NCI-H2171 (cell line): ENCODE measurements at regions not wholly inside any gene's neighbourhood (a gene's known extent, or its start where the extent isn't known, plus 50 kb on each side); places are given as distances from the start of the nearest gene placed in this dataset.

Experiments
- DNase-seq: peaks from one replicate; lab custom pipeline; 2025; lab: John Stamatoyannopoulos, UW

DNA sequence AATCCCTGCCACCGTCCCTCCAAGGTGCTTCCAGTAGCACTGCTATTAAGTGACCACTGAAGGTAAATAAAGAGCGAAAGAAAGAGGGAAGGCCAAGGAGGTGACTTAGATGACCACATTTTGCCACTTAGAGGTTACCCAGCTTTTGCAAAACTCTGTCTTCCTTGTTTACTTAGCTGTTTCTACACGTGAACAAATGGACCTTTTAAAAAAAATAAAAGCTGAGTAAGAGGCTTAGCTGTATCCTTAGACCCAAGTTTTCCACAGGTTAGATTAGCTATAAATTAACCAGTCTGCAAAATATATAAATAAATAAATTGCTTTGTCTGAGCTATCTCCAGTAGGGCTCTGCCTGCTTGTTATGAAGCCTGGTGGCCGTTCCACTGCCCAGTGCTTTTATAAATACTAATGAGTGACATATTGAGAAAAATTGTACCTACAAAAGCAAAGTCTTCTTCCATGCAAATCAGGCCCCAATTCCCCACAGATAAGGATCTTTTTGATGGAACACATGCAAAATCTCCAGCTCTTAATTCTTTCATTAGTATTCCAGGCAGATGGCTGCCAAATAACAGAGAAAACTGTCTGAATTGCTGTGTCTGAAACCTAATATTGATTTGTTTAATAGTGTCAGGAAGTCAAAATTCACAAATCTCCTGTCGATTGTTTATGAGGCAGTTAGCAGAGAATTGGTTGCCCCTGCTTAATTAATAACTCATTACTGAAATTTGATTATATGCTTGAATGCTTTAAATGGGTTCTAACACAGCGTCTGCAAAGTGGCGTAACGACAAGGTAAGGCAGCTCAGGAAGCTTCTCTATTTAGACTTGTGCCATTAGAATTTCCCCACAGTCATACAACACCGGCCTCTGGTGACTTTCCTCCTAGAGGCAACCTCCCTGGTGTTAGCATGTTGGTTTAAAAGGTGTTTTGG is 176.7 kb downstream of the EMX2 start:
- no peak for DNase-seq

DNA sequence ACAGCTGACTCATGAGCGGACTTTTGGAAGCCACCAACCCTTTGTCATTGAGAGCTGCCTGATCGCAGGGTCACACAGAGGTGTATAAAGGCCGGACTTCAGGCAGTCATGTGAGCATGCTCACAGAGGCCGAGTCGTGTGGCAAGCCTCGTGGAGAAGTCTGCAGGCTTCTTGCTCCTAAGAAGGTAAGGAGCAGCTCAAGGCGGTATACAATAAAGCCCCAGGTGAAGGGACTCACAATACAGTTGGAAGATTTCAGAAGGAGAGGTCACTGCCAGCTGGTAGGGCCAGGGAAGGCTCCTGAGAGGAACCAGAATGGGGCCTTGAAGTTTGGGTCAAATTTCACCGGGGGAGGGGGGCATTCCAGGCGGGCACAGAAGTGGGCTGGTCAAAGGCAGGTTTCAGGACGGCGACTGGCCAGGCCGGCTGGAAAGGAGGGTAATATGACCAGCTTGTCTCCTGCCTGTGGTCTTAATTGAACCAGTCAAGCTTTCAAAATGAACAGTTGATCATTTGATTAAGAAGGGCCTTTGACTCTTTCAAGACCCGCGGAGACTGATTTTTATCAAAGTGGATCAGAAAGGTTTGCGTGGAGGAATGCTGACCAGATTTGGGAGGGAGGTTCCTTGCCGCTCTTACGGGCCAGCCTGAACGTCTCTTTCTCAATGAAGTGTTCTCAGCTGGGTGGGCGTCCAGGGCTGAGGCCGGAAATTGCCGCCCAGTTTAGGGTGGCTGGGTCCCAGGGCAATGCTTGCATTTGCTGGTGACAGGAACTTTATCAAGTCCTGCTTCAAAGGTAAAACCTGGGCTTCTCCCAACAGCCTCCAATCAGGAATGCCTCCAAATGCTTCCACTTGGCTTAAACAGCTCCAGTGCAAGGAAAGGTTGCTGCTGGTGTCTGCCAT is 178.6 kb downstream of the EMX2 start:
- no peak for DNase-seq

DNA sequence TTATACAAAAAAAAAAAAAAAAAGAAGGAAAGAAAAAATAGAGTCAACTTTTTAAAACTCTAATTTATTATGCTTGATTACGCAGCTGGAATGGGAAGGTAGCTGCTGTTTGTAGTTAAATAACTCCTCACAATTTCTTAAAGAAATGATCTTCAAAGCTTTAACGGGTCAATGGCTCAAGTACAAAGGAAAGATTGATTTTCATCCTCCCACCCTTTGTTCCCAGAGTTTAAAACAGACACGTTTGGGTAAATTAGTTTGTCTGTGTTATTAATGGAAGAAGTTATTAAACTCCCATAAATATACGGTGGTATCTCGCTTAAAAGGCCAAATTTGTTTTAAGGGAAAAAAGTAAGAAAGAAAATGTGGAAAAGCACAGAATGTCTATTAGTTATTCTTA is 179.3 kb downstream of the EMX2 start:
- no peak for DNase-seq

DNA sequence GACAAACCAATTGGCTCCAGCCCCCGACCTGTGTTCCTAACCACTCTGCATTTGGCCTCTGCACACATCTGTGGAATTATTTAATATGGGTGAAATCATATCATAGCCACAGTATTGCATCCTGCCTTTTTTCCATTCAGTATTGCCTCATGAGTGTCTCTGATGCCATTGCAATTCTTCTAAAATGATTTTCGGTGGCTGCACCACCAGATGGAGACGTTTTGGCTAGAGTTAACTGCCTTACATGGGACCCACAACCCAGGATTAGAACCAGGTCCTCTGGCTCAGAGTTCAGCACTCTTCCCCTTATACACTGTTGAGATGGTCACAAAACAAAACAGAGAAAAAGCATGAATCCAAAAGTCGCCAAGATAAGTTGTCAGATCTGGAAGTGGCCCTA is 180.8 kb downstream of the EMX2 start:
- DNase-seq = no peak

DNA sequence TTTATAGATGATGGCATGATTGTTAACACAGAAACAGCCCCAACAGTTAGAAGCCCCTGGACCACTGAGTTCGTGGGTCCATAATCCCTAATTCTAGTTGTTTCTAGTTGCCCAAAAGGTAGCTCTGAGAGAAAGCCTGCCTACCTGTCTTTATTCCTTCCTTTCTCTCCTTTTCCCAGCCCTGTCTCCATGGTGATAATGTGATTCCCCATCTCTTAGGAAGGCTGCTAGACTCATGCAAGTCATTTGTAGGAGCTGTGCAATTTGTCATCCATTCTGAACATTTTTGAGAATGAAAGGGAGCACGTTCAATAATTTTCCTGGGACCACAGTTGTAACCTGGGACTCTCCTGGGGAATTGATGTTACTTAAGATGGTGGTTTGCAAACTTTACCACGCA is 183.4 kb downstream of the EMX2 start:
- no peak for DNase-seq

DNA sequence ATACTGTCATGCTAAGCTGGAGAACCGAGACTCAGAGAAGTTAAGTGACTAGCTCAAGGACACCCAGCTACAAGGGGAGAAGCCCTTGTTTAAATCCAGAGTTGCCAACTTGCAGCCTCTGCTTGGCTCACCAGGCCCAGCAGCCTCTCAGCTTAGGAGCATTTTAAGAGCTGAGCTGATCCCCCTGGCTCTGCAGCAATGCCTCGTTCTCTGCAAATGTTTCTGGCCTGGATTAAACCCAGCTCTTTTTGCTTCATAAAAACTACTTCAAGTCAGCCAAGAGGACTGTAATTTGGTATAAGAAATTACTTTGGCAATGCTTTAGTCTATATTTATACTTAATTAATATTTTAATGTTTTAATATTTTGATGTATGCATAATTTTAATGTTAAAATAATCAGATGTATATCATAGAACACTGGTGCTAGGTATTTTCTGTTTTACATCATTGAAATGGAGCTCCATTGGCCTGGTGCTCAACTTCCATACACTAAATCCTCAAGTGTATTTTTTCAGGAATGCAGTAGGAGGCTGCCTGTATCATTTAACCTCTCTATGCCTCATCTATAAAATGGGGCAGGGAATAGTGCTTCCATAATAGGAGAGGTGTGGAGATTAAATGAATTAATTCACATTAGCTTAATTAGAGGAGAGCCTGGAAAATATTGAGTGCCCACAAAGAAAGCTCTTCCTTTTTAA is 184.2 kb downstream of the EMX2 start:
- no peak for DNase-seq

DNA sequence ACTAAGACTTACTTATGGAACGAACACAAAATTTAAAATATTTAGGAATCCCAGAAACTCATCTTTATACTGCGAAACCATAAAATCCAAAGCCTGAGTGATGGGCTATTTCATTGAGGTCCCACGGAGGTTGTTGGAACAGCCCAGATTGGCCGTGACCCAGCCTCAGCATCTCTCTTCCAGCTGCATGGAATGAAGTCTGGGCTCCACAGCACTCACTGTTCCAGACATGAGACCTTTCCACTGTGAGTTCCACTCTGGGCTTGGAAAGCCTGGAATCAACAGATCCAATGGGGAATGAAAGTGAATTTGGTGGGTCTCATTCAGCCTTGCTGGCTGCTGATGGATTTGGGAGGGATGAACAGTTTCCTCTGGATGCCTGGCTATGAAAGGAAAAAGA is 184.9 kb downstream of the EMX2 start:
- no peak for DNase-seq

DNA sequence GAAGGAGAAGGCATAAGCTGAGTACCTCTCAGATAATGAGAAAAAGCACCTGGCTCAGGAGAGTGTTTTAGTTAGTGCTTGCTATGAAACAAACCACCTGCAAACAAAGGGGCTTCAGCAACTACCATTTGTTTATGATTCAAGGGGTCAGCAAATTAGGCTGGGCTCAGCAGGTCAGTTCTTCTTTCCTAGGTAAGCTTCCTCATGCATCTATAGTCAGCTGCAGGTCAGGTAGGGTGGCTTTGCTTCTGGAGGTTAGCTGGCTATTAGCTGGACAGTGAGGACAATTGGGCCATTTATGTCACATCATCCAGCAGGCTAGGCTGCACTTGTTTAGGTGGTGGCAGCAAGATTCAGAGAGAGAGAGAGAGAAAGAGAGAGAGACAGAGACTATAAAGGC is 185.5 kb downstream of the EMX2 start:
- DNase-seq = no peak

DNA sequence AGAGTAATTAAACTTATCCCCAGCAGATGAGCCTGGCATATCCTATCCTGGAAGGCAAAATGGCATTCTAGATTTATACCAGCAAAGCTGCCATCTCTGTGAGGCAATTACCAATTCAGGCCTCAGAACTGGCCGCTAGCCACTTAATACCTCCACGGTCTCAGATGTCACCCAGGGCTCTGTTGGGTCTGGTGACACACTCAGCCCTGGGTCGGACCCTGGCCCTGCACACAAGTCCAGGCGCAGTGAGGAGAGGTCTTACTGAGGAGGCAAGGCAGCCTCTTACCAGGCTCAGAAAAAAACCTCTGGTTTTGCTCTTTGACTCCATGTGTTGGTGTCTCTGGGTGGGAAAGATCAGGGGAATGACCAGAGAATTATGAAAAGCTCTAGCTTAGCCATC is 186.6 kb downstream of the EMX2 start:
- DNase-seq = no peak

DNA sequence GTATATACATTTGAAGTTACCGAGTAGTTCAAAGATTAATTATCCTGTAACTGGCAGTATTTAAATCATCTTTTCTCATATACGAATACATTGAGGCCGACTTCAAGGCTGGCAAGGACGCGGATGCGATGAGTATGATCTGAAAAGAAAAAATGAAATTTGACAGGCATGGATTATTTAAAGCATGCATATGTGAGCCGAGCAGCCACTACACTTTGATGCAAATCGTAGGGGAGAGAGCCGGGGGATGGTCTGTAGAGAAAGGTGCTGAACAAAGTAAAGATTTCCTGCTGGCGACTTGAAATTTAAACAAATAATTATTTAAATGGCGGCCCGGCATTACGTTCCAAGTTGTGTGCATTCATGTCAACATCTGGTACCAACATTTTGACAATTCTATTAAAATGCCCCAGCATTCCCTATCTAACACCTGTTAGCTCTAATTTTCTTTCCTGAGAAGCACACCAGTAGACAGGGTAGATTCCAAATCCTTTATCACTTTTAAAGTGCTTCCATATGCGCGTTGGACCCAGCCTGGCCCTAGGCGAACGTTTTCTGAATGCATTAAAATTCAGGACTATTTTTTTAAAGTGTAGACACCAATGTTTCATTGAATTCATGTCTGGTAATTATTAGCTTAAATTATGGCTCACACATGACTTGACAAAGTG is 188.7 kb downstream of the EMX2 start:
- no peak for DNase-seq

DNA sequence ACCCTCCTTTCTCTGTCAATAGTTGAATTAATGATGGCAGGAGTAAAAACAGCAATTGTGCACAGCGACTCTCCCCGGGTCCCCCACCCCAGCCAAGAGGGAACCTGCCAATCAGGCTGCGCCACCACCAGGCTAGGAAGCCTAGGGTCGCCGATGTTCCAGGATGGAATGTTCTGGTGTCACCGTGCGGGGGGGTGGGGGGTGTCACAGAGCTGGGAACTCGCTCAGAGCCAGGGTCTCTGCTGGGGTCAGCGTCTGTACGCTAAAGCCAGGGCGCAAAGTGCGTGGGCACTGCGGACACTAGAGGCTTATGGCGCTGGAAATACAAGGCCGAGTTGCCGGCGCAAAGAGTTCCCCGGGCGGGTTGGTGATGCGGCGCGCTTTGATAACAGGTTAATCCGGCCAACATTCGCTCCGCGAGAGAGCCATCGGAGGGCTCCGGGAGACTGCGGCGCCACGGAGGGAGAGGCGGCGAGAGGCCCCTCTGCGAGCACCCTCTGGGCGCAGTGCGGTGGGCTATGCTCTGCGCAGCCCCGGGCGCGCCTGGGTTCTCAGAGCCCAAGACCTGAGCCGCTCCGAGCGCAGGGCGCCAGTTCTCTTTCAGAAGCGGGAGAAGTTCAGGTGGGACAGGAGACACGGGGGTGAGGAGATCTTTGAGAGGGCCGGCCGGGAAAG is 192.3 kb downstream of the EMX2 start:
- DNase-seq = no peak

DNA sequence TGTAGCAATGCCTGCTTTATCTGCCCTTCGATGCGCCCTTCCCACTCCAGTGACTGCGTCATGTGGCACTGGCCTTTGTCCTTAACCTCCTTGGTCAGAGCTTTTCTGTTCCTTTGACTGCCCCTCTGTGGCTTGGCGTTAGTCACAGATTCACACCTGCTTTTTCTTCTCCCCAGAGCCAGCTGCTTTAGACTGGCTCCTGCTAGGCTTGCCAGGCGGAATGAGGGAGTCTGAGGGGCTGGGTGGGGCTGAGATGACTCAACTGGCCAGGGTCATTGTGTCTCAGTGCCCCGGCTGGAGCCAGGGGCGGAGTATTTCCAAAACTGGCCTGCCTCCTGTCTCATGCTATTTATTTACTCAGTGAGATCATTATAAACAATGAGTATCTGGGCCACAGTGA is 194.1 kb downstream of the EMX2 start:
- DNase-seq = no peak

DNA sequence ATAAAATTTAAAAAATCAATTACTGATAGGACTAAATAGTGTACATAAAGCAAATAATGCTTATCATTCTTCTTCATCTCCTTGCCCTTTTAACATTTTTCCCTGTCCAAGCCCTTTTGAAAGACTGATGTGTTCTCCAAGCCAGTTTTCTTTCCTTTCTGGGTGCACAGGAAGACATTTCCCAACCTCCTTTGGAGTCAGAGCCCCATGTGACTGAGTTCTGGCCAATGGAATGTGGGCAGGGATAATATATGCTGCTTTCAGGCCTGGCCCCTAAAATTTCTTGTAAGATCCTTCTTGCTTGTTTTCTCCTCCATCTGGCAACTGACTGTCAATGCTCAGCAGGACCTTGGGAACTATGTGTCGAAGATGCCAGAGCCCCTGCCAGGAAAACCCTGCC is 197.5 kb downstream of the EMX2 start:
- DNase-seq = no peak

DNA sequence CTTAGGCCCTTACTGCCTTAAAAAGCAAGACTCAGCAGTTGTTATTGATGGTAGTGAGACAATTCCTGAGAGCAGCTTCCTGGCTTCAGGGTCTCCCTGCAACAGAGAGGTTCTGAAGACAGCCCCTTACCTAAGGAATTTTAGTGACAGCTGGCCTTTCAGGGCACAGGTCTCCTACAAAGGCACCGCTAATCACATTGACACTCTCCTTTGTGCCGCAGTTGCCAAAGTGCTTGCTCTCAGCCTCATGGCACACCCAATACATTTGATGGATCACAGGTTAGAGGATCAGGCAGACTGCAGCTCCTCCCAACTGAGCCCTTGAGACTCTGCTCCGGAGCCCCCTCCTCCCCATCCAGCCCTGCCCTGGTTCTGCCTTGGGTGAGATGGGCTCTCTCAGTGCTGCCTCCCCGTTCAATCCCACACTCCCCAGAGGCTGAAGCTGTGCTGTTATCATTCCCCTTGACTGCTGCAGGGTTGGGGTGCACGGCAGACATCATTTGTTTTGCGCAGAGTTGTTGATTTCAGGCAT is 198.2 kb downstream of the EMX2 start:
- no peak for DNase-seq

DNA sequence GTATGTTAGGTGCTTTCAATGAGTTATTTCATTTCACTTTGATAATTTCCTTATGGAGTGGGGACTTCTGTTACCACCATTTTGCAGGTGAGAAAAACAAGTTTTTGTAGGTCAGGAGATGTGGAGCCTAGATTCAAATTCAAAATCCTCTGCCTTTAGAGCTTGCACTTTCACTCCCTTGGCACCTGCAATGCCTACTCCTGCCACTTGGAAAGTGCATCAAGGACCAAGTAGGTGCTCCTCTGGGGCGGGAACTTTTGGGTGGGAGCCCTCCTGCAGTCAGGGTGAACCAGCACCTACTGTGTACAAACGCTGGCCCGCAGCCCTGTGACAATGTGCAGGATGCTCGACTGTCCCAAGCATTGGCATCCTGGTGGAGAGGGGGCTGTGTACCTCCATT is 199.0 kb downstream of the EMX2 start:
- no peak for DNase-seq

DNA sequence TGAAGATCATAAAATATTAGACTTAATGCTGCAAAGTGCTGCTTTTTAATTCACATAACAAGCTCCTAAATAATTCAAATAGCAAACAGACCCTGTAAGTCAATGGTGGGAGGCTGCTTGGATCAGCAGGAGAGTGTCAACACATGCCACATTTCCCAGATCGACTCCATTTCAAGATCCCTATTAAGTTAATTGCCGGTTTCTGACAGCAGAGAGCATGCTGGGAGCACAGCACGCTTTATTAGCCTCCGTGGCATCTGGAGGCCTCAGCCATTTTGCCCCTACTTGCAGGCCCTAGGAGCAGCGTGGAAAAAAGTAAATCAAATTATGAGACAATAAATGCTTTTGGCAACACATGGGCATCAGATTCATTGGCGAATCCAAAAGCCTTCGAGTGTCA is 201.0 kb downstream of the EMX2 start:
- no peak for DNase-seq

DNA sequence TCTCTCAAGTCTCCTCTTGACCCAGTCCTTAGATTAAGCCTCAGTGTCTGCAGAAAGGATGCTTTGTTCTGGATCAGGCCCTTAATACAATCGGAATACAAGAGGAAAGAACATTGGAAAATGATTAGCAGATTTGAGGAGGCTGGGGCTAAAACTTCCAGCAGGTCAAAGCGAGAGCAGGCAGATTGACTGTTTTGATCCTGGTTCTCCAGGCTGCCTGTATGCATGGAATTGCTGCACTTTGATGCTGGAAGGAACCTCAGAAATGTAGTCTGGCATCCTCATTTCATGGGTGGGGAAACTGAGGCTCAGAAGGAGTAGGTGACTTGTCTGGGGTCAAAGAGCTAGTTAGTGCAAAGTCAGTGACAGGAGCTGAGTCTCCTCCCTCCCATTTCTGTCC is 202.8 kb downstream of the EMX2 start:
- no peak for DNase-seq

DNA sequence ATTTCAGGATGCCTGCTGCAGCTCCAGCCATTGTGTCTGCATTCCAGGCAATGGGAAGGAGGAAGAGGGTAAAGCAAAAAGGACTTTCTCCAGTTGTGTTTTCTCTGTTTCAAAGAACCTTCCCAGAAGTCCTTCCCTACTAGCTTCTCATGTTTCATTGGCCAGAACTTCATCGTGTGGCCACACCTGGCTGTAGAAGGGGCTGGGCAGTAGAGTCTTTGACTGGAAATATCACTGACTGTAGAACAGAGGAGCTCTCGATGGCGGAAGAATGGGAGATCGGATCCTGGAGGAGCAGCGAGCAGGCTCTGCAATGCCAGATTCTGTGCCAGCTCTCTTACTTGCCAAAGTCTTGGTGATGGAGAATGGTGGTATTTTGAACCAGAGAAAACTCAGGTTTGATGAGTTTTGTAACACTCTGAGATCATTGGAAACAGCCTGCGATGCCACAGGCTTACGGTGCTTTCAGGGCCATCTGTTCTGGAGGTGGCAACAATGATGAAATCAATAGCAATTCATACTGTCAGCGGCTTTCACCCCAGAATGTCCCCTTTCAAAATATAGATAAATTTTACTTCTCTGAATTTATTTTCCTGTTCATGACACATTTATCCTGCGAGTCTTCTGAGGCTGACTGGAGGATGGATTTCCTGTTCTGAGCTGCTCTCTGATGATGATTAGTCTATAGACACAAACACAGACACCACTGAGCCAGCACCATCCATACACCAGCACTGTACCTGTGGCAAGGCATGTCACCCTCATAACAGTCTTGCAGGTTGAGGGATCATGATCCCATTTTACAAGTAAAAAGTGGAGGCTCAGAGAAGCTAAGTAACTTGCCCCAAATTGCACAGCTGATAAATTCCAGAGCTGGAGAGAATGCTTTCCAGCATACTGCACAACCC is 204.2 kb downstream of the EMX2 start:
- no peak for DNase-seq

DNA sequence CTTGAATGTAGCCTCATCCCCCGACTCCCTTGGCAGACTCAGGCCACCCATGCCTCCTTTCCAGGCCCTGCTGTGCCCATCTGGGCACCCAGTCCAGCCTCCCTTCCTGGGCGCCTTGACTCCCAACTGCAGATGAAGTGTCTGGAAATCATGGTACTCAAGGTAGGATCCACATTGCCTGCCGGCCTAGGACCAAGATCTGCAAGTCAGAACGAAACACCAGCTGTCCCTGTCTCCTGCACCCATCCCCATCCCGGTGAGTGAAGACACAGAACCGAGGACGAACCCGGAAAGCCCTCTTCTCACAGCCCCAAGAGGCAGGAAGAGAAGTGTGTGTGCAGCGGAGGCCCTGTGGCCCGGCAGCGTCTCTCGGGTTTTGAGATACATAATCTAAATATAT is 205.1 kb downstream of the EMX2 start:
- no peak for DNase-seq

DNA sequence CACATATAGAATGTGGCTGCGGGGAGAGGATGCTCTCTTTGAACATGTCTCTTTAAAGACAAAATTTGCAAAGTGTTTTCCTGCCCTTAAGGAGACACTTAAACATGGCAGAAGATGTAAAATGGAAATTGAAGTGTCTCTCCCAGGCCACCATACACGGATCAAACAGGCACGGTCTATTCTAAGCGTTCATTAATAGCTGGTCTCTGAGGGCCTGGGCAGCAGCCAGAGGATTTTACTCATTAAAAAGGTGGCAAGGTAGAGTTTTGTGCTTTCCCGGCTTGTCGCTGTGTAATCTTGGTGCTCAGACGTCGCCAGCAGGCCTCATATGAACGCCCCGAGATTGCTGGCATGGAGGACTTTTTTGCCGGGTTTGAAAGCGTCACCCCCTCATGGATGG is 205.5 kb downstream of the EMX2 start:
- no peak for DNase-seq
